ENCODE measurements at regions not wholly inside any gene's neighbourhood (a gene's known extent, or its start where the extent isn't known, plus 50 kb on each side); places are given as distances from the start of the nearest gene placed in this dataset.

- no peak for TF ChIP-seq CTCF (IDR thresholded peaks at IDR 0.05)
- TF ChIP-seq POLR2A (IDR thresholded peaks at IDR 0.05), result no peak
Measured at GRCh38 chr2:15858466-15858865, 81.9 kb upstream of the MYCN start.

Measured in right lobe of liver (tissue), 4 donors.